G401.6 (cell line): ENCODE measurements at regions not wholly inside any gene's neighbourhood (a gene's known extent, or its start where the extent isn't known, plus 50 kb on each side); places are given as distances from the start of the nearest gene placed in this dataset.

ENCODE experiments used
- FAIRE-seq: peaks from 2 replicates; lab custom pipeline; 2012; peaks lifted over from hg19 to GRCh38; lab: Jason Lieb, UNC

GRCh38 chr5:165996201-165996875 lies 2295.1 kb upstream of the WWC1 start:
- FAIRE-seq: no peak

- no peak for FAIRE-seq
These were observed 2291.6 kb upstream of the WWC1 start for GRCh38 chr5:165999693-166000320.

GRCh38 chr5:166004006-166004405 lies 2287.4 kb upstream of the WWC1 start:
- FAIRE-seq: no peak

GRCh38 chr5:166013415-166013814 lies 2278.0 kb upstream of the WWC1 start:
- no peak for FAIRE-seq

GRCh38 chr5:166014256-166014655 lies 2277.2 kb upstream of the WWC1 start:
- no peak for FAIRE-seq

GRCh38 chr5:166018716-166019115 lies 2272.7 kb upstream of the WWC1 start:
- FAIRE-seq: no peak

- no peak for FAIRE-seq
These were observed 2269.4 kb upstream of the WWC1 start for GRCh38 chr5:166022065-166022464.

GRCh38 chr5:166024970-166025369 lies 2266.5 kb upstream of the WWC1 start:
- FAIRE-seq: no peak

GRCh38 chr5:166027582-166027981 lies 2263.9 kb upstream of the WWC1 start:
- FAIRE-seq: no peak

GRCh38 chr5:166031926-166032325 lies 2259.5 kb upstream of the WWC1 start:
- no peak for FAIRE-seq

- no peak for FAIRE-seq
These were observed 2258.8 kb upstream of the WWC1 start for GRCh38 chr5:166032601-166033000.

GRCh38 chr5:166045961-166046360 lies 2245.5 kb upstream of the WWC1 start:
- no peak for FAIRE-seq

- no peak for FAIRE-seq
These were observed 2244.5 kb upstream of the WWC1 start for GRCh38 chr5:166046956-166047355.

GRCh38 chr5:166050531-166050930 lies 2240.9 kb upstream of the WWC1 start:
- no peak for FAIRE-seq

GRCh38 chr5:166058660-166059059 lies 2232.8 kb upstream of the WWC1 start:
- FAIRE-seq: no peak

GRCh38 chr5:166062094-166062493 lies 2229.4 kb upstream of the WWC1 start:
- no peak for FAIRE-seq

- no peak for FAIRE-seq
These were observed 2228.7 kb upstream of the WWC1 start for GRCh38 chr5:166062719-166063118.

- FAIRE-seq: no peak
These were observed 2228.2 kb upstream of the WWC1 start for GRCh38 chr5:166063261-166063660.

GRCh38 chr5:166068547-166069335 lies 2222.7 kb upstream of the WWC1 start:
- no peak for FAIRE-seq

- no peak for FAIRE-seq
These were observed 2217.4 kb upstream of the WWC1 start for GRCh38 chr5:166073901-166074581.

- no peak for FAIRE-seq
These were observed 2216.6 kb upstream of the WWC1 start for GRCh38 chr5:166074582-166075481.
